ENCODE measurements at regions not wholly inside any gene's neighbourhood (a gene's known extent, or its start where the extent isn't known, plus 50 kb on each side); places are given as distances from the start of the nearest gene placed in this dataset.

DNA sequence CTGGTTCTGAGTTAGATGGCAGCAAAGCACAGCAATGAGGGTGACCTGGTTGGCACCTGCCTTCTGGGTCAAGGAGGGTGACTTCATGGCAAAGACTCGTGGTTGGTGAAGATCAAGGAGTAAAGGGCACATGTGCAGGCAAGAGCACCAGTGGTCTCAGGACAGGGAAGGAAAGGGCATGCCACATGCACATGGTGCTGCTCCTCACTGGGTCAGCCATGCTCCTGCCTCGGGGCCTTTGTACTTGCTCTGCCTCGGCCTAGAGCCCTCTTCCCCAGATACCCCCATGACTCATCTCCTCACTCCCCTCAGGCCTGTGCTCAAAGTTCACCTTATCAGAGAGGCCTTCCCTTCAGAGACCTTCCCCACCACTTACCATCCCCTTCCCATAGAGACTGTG is 106.7 kb upstream of the KDM7A start:
- H3K4me3 ChIP-seq (ENCODE audit: low read depth, low read length, poor library complexity, severe bottlenecking) = no peak overlapping the region
- no peaks in the 10 kb centered on the region for H3F3A ChIP-seq (ENCODE audit: insufficient read depth, low read length)
- no peaks in the 10 kb centered on the region for H3K9me3 ChIP-seq (ENCODE audit: low read length)
- no peaks in the 10 kb centered on the region for H3K9me2 ChIP-seq (ENCODE audit: low read depth, low read length)
- H3K9ac ChIP-seq (ENCODE audit: low read length) = no peak overlapping the region
- TF ChIP-seq, protein P1, sequence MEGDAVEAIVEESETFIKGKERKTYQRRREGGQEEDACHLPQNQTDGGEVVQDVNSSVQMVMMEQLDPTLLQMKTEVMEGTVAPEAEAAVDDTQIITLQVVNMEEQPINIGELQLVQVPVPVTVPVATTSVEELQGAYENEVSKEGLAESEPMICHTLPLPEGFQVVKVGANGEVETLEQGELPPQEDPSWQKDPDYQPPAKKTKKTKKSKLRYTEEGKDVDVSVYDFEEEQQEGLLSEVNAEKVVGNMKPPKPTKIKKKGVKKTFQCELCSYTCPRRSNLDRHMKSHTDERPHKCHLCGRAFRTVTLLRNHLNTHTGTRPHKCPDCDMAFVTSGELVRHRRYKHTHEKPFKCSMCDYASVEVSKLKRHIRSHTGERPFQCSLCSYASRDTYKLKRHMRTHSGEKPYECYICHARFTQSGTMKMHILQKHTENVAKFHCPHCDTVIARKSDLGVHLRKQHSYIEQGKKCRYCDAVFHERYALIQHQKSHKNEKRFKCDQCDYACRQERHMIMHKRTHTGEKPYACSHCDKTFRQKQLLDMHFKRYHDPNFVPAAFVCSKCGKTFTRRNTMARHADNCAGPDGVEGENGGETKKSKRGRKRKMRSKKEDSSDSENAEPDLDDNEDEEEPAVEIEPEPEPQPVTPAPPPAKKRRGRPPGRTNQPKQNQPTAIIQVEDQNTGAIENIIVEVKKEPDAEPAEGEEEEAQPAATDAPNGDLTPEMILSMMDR (IDR thresholded peaks at IDR 0.05; ENCODE audit: low read length) = no peak
- TF ChIP-seq EZH2 (IDR thresholded peaks at IDR 0.05; ENCODE audit: borderline replicate concordance, low read length) = no peak
- H2AFZ ChIP-seq (ENCODE audit: low read length) = no peak overlapping the region
- no peaks in the 10 kb centered on the region for H3K4me1 ChIP-seq (ENCODE audit: insufficient read depth, low read length, severe bottlenecking)
- H4K20me1 ChIP-seq (ENCODE audit: insufficient read depth, low read length) = no peaks in the 10 kb centered on the region
- H3K4me2 ChIP-seq (ENCODE audit: low read length) = no peak overlapping the region
- no peaks in the 10 kb centered on the region for H3K79me2 ChIP-seq (ENCODE audit: insufficient read depth, low read length)
- H3K36me3 ChIP-seq (ENCODE audit: insufficient read depth, low read length) = no peaks in the 10 kb centered on the region
- H3K27ac ChIP-seq (ENCODE audit: low read depth, low read length, poor library complexity, severe bottlenecking) = no peak overlapping the region
- H3K27me3 ChIP-seq (ENCODE audit: insufficient read depth, low read length) = peaks cover 4% of the 10 kb centered on the region; the same call in 1 of the 2 replicates

DNA sequence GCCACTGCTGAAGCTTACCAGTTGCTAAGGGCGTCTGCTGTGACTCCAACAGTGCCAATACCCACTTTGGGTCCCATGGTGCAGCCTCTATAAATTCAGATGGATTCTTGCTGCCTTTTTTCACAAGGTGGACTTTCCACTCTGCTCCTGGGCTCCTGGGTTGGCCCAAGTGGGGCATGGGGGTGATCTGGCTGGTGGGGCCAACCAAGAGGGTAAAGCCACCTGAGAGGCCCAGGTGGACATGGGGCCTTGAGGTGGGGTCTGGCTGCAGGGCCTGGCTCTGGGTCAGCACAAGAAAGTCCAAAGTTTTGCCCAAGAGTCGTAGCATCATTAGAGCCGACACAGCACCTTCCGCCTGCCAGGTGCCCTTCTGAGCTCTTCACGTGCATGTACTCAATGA is 105.2 kb upstream of the KDM7A start:
- no peaks in the 10 kb centered on the region for H3K9me3 ChIP-seq (ENCODE audit: low read length)
- H3K36me3 ChIP-seq (ENCODE audit: insufficient read depth, low read length) = no peaks in the 10 kb centered on the region
- TF ChIP-seq, protein P1 (IDR thresholded peaks at IDR 0.05; ENCODE audit: low read length) = no peak
- TF ChIP-seq EZH2 (IDR thresholded peaks at IDR 0.05; ENCODE audit: borderline replicate concordance, low read length) = no peak
- no peaks in the 10 kb centered on the region for H4K20me1 ChIP-seq (ENCODE audit: insufficient read depth, low read length)
- H3K4me3 ChIP-seq (ENCODE audit: low read depth, low read length, poor library complexity, severe bottlenecking) = no peak overlapping the region
- no peaks in the 10 kb centered on the region for H3K79me2 ChIP-seq (ENCODE audit: insufficient read depth, low read length)
- H3K4me1 ChIP-seq (ENCODE audit: insufficient read depth, low read length, severe bottlenecking) = no peaks in the 10 kb centered on the region
- no peaks in the 10 kb centered on the region for H3K9me2 ChIP-seq (ENCODE audit: low read depth, low read length)
- no peak overlapping the region for H3K27ac ChIP-seq (ENCODE audit: low read depth, low read length, poor library complexity, severe bottlenecking)
- no peak overlapping the region for H3K4me2 ChIP-seq (ENCODE audit: low read length)
- H3K27me3 ChIP-seq (ENCODE audit: insufficient read depth, low read length) = peaks cover 4% of the 10 kb centered on the region; the same call in 1 of the 2 replicates
- H2AFZ ChIP-seq (ENCODE audit: low read length) = no peak overlapping the region
- no peaks in the 10 kb centered on the region for H3F3A ChIP-seq (ENCODE audit: insufficient read depth, low read length)
- H3K9ac ChIP-seq (ENCODE audit: low read length) = no peak overlapping the region

DNA sequence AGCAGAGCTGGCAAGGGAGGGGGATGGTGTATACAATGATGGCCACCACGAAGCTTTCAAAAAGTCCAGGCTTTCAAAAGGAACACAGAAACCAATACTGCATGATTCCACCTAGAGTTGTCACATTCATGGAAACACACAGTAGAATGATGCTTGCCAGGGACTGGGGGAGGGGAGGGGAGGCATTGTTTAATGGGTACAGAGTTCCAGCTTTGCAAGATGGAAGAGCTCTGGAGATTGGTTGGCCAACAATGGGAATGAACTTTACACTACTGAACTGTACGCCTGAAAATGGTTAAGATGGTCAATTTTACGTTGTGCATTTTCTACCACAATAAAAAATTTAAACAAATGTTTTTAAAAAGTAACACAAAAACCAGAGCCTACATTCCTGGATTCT is 104.5 kb upstream of the KDM7A start:
- H3K9me2 ChIP-seq (ENCODE audit: low read depth, low read length) = no peaks in the 10 kb centered on the region
- H3K27ac ChIP-seq (ENCODE audit: low read depth, low read length, poor library complexity, severe bottlenecking) = no peak overlapping the region
- H3K36me3 ChIP-seq (ENCODE audit: insufficient read depth, low read length) = no peaks in the 10 kb centered on the region
- no peak for TF ChIP-seq EZH2 (IDR thresholded peaks at IDR 0.05; ENCODE audit: borderline replicate concordance, low read length)
- TF ChIP-seq, protein P1 (IDR thresholded peaks at IDR 0.05; ENCODE audit: low read length) = no peak
- no peak overlapping the region for H3K4me2 ChIP-seq (ENCODE audit: low read length)
- no peaks in the 10 kb centered on the region for H3K4me1 ChIP-seq (ENCODE audit: insufficient read depth, low read length, severe bottlenecking)
- H2AFZ ChIP-seq (ENCODE audit: low read length) = no peak overlapping the region
- H4K20me1 ChIP-seq (ENCODE audit: insufficient read depth, low read length) = no peaks in the 10 kb centered on the region
- H3K27me3 ChIP-seq (ENCODE audit: insufficient read depth, low read length) = peaks cover 4% of the 10 kb centered on the region; the same call in 1 of the 2 replicates
- H3F3A ChIP-seq (ENCODE audit: insufficient read depth, low read length) = no peaks in the 10 kb centered on the region
- H3K4me3 ChIP-seq (ENCODE audit: low read depth, low read length, poor library complexity, severe bottlenecking) = no peak overlapping the region
- H3K9me3 ChIP-seq (ENCODE audit: low read length) = no peaks in the 10 kb centered on the region
- H3K9ac ChIP-seq (ENCODE audit: low read length) = no peak overlapping the region
- H3K79me2 ChIP-seq (ENCODE audit: insufficient read depth, low read length) = no peaks in the 10 kb centered on the region
